Stimulated activated CD4-positive, alpha-beta T cell treated with anti-CD3 and anti-CD28 coated beads, TNF-alpha, amount 100 ng/mL, for 4 hours (primary cell): ENCODE measurements at regions not wholly inside any gene's neighbourhood (a gene's known extent, or its start where the extent isn't known, plus 50 kb on each side); places are given as distances from the start of the nearest gene placed in this dataset.
"Not testable (repeated sequence)": the region's sequence is repeated elsewhere in the genome, so short reads cannot be mapped to it uniquely, and the experiment has no call there.

Source experiments
- DNase-seq, 3 experiments: peaks; one replicate each; pipeline ENCODE4 v3.0.0-alpha.2; 2020; ENCODE audit warnings: low read depth in 3 of 3

DNA sequence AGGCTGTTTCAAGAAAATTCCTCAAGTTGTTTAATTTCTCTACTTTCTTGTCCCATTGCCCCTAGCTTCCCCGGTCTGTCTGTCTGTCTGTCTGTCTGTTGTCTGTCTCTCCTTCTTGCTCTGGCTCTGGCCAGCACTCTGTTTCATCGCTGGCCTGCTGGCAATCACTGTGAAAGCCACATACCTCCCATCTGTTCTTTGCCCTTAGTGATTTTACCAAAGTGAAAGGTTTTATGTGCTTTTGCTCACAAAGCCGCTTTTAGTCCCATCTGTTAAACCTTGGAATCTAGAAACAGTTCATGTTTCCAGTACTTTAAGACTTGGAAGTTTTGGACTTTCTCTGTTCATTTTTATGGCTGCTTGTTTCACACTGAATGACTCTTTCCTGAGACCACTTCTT lies 87.8 kb upstream of the EXOC2 start:
- no peak for DNase-seq

DNA sequence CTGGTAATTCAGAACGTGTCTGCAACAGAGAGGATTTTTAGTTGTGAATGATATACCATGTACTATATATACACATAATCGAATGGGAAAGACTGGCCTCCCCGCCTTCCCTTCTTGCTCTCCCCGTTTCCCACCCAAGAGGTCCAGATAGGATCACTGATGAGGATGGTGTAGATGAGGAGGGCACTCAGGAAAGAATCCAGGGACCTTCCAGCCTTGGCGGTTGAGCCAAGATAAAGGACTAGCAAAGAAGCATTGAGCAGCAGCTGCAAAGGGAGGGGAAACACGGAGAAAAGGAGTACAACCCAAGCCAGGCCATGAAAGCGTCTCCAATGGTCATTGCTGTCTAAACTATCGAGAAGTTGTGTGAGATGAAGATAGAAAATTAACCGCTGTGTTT lies 84.0 kb upstream of the EXOC2 start:
- no peak for DNase-seq

GRCh38 chr6:776528-776931 lies 83.6 kb upstream of the EXOC2 start:
- DNase-seq, result no peak

- DNase-seq, result no peak
Measured at GRCh38 chr6:775863-776262, 82.9 kb upstream of the EXOC2 start.

GRCh38 chr6:771683-772082 lies 78.7 kb upstream of the EXOC2 start:
- DNase-seq, result not testable (repeated sequence)

GRCh38 chr6:767755-768512 lies 75.0 kb upstream of the EXOC2 start:
- DNase-seq, result no peak

GRCh38 chr6:766625-767024 lies 73.7 kb upstream of the EXOC2 start:
- DNase-seq, result no peak

- no peak for DNase-seq
Measured at GRCh38 chr6:761997-762396, 69.1 kb upstream of the EXOC2 start.

DNA sequence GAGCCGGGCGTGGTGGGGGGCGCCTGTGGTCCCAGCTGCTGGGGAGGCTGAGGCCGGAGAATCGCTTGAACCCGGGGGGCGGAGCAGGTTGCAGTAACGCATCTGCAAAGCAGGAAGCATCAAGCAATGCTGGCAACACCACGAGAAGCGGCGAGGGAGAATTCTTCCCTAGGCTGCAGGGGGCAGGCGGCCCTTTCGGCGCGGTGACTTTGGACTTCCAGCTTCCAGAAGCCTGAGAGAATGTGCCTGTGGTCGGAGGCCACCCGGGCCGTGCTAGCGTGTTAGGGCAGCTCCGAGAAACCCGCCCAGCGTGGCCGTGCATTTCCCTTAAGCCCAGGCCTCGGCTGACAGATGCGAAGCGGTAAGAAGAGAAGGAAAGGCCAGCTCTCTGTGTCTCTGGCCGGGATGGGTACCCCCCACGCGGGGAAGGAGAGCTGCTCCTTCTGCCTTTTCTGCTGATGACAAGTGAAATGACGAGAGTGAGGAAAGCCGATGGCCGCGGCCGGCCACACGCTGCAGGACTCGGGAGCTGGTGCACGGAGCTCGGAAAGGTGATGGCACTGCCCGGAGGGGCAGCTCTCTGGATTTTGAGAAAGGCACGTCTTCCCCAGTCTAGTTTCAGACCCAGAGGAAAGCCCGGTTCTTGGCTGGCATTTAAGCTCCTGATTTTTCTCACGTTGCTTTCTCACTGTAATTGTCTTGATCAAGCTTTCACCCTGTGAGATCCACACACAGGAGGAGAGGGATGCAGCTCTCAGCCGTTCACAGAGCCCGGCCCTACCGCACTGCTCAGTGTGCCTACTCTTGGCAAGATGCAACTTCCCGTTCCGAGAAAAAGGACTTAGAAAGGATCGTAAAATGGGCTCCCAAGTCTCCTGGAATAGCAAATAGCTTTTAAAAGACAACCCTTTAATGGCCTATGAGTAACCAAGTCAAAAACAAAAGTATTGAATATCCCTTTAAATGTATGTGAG lies 68.3 kb upstream of the EXOC2 start:
- no peak for DNase-seq

- no peak for DNase-seq
Measured at GRCh38 chr6:759729-760128, 66.8 kb upstream of the EXOC2 start.

GRCh38 chr6:756224-756623 lies 63.3 kb upstream of the EXOC2 start:
- DNase-seq, result no peak

DNA sequence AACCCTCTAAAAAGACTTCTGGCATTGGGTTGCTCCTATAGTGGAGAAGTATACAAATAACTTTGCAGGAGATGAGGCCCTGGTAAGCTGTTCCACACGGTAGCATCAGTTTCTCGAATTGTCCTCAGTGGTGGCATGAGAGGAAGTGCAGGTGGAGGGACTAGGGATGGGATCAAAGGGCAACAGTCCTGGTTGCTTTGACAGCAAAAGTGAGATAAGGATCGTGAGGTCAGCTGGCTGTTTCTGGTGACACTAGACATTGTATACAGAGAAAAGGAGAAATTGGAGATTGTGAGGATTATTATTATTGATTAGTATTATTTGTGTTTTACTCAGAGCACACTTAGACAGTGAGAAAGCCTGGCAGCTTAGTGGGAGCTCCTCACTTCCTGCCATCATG lies 61.3 kb upstream of the EXOC2 start:
- no peak for DNase-seq

- no peak for DNase-seq
Measured at GRCh38 chr6:753486-753885, 60.5 kb upstream of the EXOC2 start.

DNA sequence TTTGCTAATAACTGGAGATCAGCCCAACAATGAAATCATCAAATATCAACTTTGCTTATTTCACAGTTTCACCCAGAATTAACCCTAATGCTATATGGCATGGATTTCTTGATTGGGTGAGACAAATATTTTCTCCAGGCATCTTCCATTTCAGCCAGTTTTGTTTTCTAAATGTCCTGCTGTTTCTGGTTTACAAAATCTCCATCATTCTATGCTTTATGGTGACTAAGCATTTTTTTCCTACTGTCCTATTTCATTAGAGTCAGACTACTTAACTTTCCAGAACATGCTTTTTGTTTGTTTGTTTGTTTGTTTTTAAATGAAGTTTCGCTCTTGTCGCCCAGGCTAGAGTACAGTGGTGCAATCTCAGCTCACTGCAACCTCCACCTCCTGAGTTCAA lies 59.5 kb upstream of the EXOC2 start:
- DNase-seq, result no peak

- DNase-seq, result no peak
Measured at GRCh38 chr6:751765-752164, 58.8 kb upstream of the EXOC2 start.

DNA sequence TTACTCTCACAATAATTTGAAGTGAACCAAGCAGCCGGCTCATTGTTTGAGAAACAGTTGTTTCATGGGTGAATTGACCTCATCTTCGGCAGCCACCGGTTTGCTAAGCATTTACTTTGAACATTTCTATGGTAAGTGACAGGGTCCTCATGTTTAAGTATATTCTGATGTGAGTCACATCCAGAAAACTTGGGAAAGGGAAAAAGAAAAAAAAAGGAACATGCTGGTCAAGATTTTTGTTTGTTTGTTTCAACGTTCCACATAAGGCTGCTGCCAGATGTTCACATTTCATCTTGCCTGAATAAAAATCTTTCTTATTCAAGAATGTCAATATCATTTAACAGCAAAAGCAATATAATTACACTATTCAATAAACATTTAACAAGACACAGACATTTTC lies 55.0 kb upstream of the EXOC2 start:
- no peak for DNase-seq

- no peak for DNase-seq
Measured at GRCh38 chr6:747028-747427, 54.1 kb upstream of the EXOC2 start.

- DNase-seq, result no peak
Measured at GRCh38 chr6:744666-745353, 51.9 kb upstream of the EXOC2 start.

GRCh38 chr6:743320-744096 lies 50.6 kb upstream of the EXOC2 start:
- DNase-seq, result no peak
